B cell (primary cell): ENCODE measurements at regions not wholly inside any gene's neighbourhood (a gene's known extent, or its start where the extent isn't known, plus 50 kb on each side); places are given as distances from the start of the nearest gene placed in this dataset.

Source experiments
- ATAC-seq: fragments of 200-7000 bp; cut with Tn5 transposase; one replicate; pipeline ENCODE4 v1.10.0; 2021; ENCODE audit warnings: low read depth, mild to moderate bottlenecking, moderate number of reproducible peaks, moderate library complexity
- CTCF ChIA-PET: fragments of 350-600 bp; sonication (Branson Sonifier 250); formaldehyde crosslinking; loops from one replicate; lab custom pipeline; 2021; ENCODE audit warnings: antibody characterized with exemption, inconsistent platforms; lab: Charles Lee
- POLR2A ChIA-PET: fragments of 350-600 bp; sonication (Branson Sonifier 250); formaldehyde crosslinking; loops from one replicate; lab custom pipeline; 2021; ENCODE audit warnings: antibody characterized with exemption; lab: Charles Lee
- DNase-seq: peaks from one replicate; pipeline ENCODE4 v3.0.0; 2013
- H2AFZ ChIP-seq: 2 replicates; pipeline ENCODE4 v1.6.1; 2012; ENCODE audit warnings: mild to moderate bottlenecking, low read depth, low read length; ENCODE audit not compliant: insufficient read depth, poor library complexity, severe bottlenecking
- H3K27ac ChIP-seq, 2 donors: 1 replicate in 1 of 2; 2 replicates in 1 of 2; pipeline ENCODE4 v1.5.1; 2012 to 2013; ENCODE audit warnings: low read length in 2 of 2, mild to moderate bottlenecking in 2 of 2, moderate library complexity in 1 of 2
- H3K27me3 ChIP-seq, 4 experiments: fragments of 200-600 bp in 1 of 4; sonication (generic) in 1 of 4; replicated peaks in 1 of 4; 1 replicate in 2 of 4; 2 replicates in 2 of 4; pipeline versions ENCODE4 v1.6.1 to v1.7.0; 2013 to 2016; ENCODE audit warnings: low read length in 3 of 4, mild to moderate bottlenecking in 2 of 4, mixed read lengths in 1 of 4, moderate library complexity in 1 of 4; ENCODE audit not compliant: insufficient read depth in 4 of 4, control insufficient read depth in 3 of 4; ENCODE audit errors: control extremely low read depth in 1 of 4
- H3K36me3 ChIP-seq, 2 experiments: replicated peaks in 1 of 2; 1 replicate in 1 of 2; 2 replicates in 1 of 2; pipeline versions ENCODE4 v1.6.1 to v1.7.1; 2013; ENCODE audit warnings: low read length in 1 of 2; ENCODE audit not compliant: insufficient read depth in 2 of 2, control insufficient read depth in 1 of 2; ENCODE audit errors: control extremely low read depth in 1 of 2, extremely low read depth in 1 of 2
- H3K4me1 ChIP-seq, 2 donors: fragments of 200-600 bp in 1 of 2; sonication (generic) in 1 of 2; 1 replicate in 1 of 2; 2 replicates in 1 of 2; pipeline versions ENCODE4 v1.5.1 to v1.6.1; 2013 to 2017; ENCODE audit warnings: low read length in 2 of 2; ENCODE audit not compliant: control insufficient read depth in 2 of 2, insufficient read depth in 2 of 2
- H3K4me2 ChIP-seq: replicated peaks from 2 replicates; pipeline ENCODE3; 2012; ENCODE audit warnings: mild to moderate bottlenecking, low read depth, low read length; ENCODE audit not compliant: poor library complexity, severe bottlenecking
- H3K4me3 ChIP-seq, 5 experiments: fragments of 200-600 bp in 1 of 5; sonication (generic) in 1 of 5; 1 replicate in 3 of 5; 2 replicates in 2 of 5; pipeline versions ENCODE4 v1.5.1 to v1.7.0; 2011 to 2016; ENCODE audit warnings: low read length in 4 of 5, mild to moderate bottlenecking in 4 of 5, low read depth in 2 of 5, control low read depth in 1 of 5, moderate library complexity in 1 of 5; ENCODE audit not compliant: insufficient read depth in 1 of 5; ENCODE audit errors: control extremely low read depth in 1 of 5, extremely low read depth in 1 of 5
- H3K79me2 ChIP-seq: fragments of 200-600 bp; sonication (generic); one replicate; pipeline ENCODE4 v1.6.0; 2016; ENCODE audit warnings: low read length; ENCODE audit not compliant: control insufficient read depth, insufficient read depth
- H3K9ac ChIP-seq: fragments of 200-600 bp; sonication (generic); 2 replicates; pipeline ENCODE4 v1.6.1; 2017; ENCODE audit warnings: mild to moderate bottlenecking, low read length, moderate library complexity
- H3K9me3 ChIP-seq, 3 donors: one replicate each; pipeline versions ENCODE4 v1.6.1 to v1.7.1; 2013; ENCODE audit warnings: low read length in 2 of 3; ENCODE audit not compliant: control insufficient read depth in 2 of 3, insufficient read depth in 1 of 3; ENCODE audit errors: control extremely low read depth in 1 of 3
- H4K20me1 ChIP-seq: 2 replicates; pipeline ENCODE4 v1.6.0; 2012; ENCODE audit warnings: mild to moderate bottlenecking, low read length; ENCODE audit not compliant: insufficient read depth, control insufficient read depth, poor library complexity, severe bottlenecking
- H3K27ac Mint-ChIP-seq: one replicate; pipeline ENCODE4 v1.8.0; 2021; ENCODE audit warnings: mixed read lengths
- H3K27me3 Mint-ChIP-seq: one replicate; pipeline ENCODE4 v1.8.0; 2021; ENCODE audit warnings: mixed read lengths
- H3K4me1 Mint-ChIP-seq: one replicate; pipeline ENCODE4 v1.8.0; 2021; ENCODE audit warnings: mixed read lengths
- H3K4me3 Mint-ChIP-seq: one replicate; pipeline ENCODE4 v1.8.0; 2021; ENCODE audit warnings: mixed read lengths
- H3K9me3 Mint-ChIP-seq: one replicate; pipeline ENCODE4 v1.8.0; 2022; ENCODE audit warnings: mixed read lengths; ENCODE audit not compliant: insufficient read depth
- EZH2 ChIP-seq: IDR thresholded peaks from 2 replicates; pipeline ENCODE4 v1.6.1; 2012; ENCODE audit warnings: borderline replicate concordance, low read depth, mild to moderate bottlenecking, moderate library complexity, low read length; ENCODE audit not compliant: insufficient read depth, poor library complexity, severe bottlenecking
- WGBS: methylation state at CpG from one replicate; pipeline ENCODE4 v1.1.5; 2013; ENCODE audit warnings: missing lambda C conversion rate; ENCODE audit not compliant: insufficient coverage; 5-methylcytosine and 5-hydroxymethylcytosine counted together
- intact Hi-C: fragments of 100-400 bp; cut with micrococcal nuclease; formaldehyde crosslinking; loops from one replicate; pipeline ENCODE4 v1.10.0; 2022
- TF ChIP-seq, protein P1 (sequence below): fragments of 200-600 bp; IDR thresholded peaks from one replicate; pipeline ENCODE4 v1.8.0; 2022; ENCODE audit warnings: antibody characterized with exemption, mild to moderate bottlenecking

DNA sequence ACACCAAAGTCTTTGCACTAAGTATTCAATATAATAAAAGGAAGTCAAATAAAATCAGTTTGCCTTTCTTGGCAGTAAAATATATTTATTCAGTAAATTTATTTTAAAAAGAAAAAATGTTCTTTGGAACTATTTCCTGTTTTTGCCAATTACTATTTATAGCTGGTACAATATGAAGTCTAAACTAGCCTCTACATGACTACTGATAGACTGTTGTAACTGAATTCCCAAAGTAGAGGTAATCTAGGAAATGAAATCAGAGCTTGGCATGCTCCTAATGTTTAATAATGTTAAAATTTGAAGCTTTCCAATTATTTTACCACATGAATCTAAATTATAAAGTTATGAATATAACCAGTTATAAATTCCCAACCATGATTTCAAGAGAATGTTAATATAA, 385.5 kb downstream of the SEMA3D start:
- H3K79me2 ChIP-seq = no peaks in the 10 kb centered on the region
- no peaks in the 10 kb centered on the region for H3K27me3 Mint-ChIP-seq
- H3K27ac Mint-ChIP-seq = no peak overlapping the region
- no peak overlapping the region for H3K4me2 ChIP-seq
- no peak overlapping the region for H3K4me3 ChIP-seq
- H3K4me1 Mint-ChIP-seq = no peaks in the 10 kb centered on the region
- H3K9ac ChIP-seq = no peak overlapping the region
- TF ChIP-seq, protein P1, sequence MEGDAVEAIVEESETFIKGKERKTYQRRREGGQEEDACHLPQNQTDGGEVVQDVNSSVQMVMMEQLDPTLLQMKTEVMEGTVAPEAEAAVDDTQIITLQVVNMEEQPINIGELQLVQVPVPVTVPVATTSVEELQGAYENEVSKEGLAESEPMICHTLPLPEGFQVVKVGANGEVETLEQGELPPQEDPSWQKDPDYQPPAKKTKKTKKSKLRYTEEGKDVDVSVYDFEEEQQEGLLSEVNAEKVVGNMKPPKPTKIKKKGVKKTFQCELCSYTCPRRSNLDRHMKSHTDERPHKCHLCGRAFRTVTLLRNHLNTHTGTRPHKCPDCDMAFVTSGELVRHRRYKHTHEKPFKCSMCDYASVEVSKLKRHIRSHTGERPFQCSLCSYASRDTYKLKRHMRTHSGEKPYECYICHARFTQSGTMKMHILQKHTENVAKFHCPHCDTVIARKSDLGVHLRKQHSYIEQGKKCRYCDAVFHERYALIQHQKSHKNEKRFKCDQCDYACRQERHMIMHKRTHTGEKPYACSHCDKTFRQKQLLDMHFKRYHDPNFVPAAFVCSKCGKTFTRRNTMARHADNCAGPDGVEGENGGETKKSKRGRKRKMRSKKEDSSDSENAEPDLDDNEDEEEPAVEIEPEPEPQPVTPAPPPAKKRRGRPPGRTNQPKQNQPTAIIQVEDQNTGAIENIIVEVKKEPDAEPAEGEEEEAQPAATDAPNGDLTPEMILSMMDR = no peak
- no peak for TF ChIP-seq EZH2
- H4K20me1 ChIP-seq = no peaks in the 10 kb centered on the region
- ChIA-PET POLR2A (no interaction called here), CTCF (interaction anchor here (0.8 kb wide), 1 partner anchor 10 kb away, joined by 3 read pairs; no protein-coding TSS in a partner anchor)
- no peak overlapping the region for H2AFZ ChIP-seq
- H3K27me3 ChIP-seq = no peaks in the 10 kb centered on the region
- H3K9me3 ChIP-seq = no peaks in the 10 kb centered on the region
- H3K36me3 ChIP-seq = no peaks in the 10 kb centered on the region
- H3K4me1 ChIP-seq = no peaks in the 10 kb centered on the region
- intact Hi-C loops = no loop called here
- ATAC-seq (no peak), DNase-seq (no peak)
- no peak overlapping the region for H3K4me3 Mint-ChIP-seq
- H3K9me3 Mint-ChIP-seq = no peaks in the 10 kb centered on the region
- H3K27ac ChIP-seq = no peak overlapping the region

DNA sequence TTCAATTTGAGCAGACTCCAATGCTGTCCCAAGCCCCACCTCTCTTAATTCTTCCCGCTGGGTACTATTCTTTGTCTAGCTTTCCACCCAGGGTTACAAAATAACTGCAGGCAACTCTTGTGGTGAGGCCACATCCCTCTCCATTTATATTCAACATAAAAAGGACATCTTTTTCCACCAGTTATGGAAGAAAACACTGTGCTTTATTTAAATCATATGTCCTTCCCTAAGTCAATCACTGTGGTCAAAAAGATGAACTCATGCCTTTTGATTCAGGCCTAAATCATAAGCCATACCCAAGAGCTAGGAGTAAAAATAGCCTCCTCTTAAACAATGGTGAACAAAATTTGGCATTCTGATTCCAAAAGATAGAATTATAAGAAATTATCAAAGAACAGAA, 386.0 kb downstream of the SEMA3D start:
- ATAC-seq (no peak), DNase-seq (no peak)
- H3K27me3 Mint-ChIP-seq = no peaks in the 10 kb centered on the region
- Histone ChIP-seq H3K27ac (no peak overlapping the region), H2AFZ (no peak overlapping the region), H3K9ac (no peak overlapping the region), H3K4me3 (no peak overlapping the region), H3K4me2 (no peak overlapping the region), H4K20me1 (no peaks in the 10 kb centered on the region), H3K4me1 (no peaks in the 10 kb centered on the region), H3K36me3 (no peaks in the 10 kb centered on the region), H3K79me2 (no peaks in the 10 kb centered on the region), H3K27me3 (no peaks in the 10 kb centered on the region), H3K9me3 (no peaks in the 10 kb centered on the region)
- CTCF ChIA-PET = no interaction called here
- intact Hi-C loops = no loop called here
- no peaks in the 10 kb centered on the region for H3K4me1 Mint-ChIP-seq
- TF ChIP-seq EZH2 = no peak
- TF ChIP-seq, protein P1 = no peak
- no peaks in the 10 kb centered on the region for H3K9me3 Mint-ChIP-seq
- no peak overlapping the region for H3K4me3 Mint-ChIP-seq
- WGBS = 100% methylated on average over 1 of the region's 1 CpG
- POLR2A ChIA-PET = no interaction called here
- no peak overlapping the region for H3K27ac Mint-ChIP-seq
